Natural killer cell (primary cell): ENCODE measurements at regions not wholly inside any gene's neighbourhood (a gene's known extent, or its start where the extent isn't known, plus 50 kb on each side); places are given as distances from the start of the nearest gene placed in this dataset.

ENCODE experiments used
- ATAC-seq, 3 donors: fragments of 150-1000 bp in 2 of 3; fragments of 200-7000 bp in 1 of 3; cut with Tn5 transposase; 1 replicate in 1 of 3; 2 replicates in 2 of 3; pipeline ENCODE4 v1.10.0; 2021; ENCODE audit warnings: mild to moderate bottlenecking in 2 of 3, moderate library complexity in 2 of 3
- DNase-seq, 2 donors: peaks; one replicate each; pipeline versions ENCODE4 v3.0.0 to v3.0.0-alpha.2; 2013 to 2021; ENCODE audit warnings: mixed read lengths in 1 of 2
- H3K27ac ChIP-seq: one replicate; pipeline ENCODE4 v1.5.1; 2013; ENCODE audit warnings: mild to moderate bottlenecking, low read length
- H3K27me3 ChIP-seq: one replicate; pipeline ENCODE4 v1.6.1; 2013; ENCODE audit warnings: low read length; ENCODE audit not compliant: control insufficient read depth, insufficient read depth
- H3K36me3 ChIP-seq: one replicate; pipeline ENCODE4 v1.6.1; 2013; ENCODE audit warnings: low read length; ENCODE audit not compliant: control insufficient read depth, insufficient read depth
- H3K4me1 ChIP-seq: one replicate; pipeline ENCODE4 v1.6.1; 2013; ENCODE audit warnings: low read length; ENCODE audit not compliant: control insufficient read depth, insufficient read depth
- H3K4me3 ChIP-seq: one replicate; pipeline ENCODE4 v1.5.1; 2013; ENCODE audit warnings: low read length
- H3K9me3 ChIP-seq: one replicate; pipeline ENCODE4 v1.6.1; 2013; ENCODE audit warnings: low read length; ENCODE audit not compliant: control insufficient read depth, insufficient read depth
- H3K27ac Mint-ChIP-seq, 2 donors: one replicate each; pipeline ENCODE4 v1.8.0; 2022; ENCODE audit warnings: mild to moderate bottlenecking in 2 of 2, mixed read lengths in 2 of 2, moderate library complexity in 1 of 2
- H3K27me3 Mint-ChIP-seq, 2 donors: one replicate each; pipeline ENCODE4 v1.8.0; 2022; ENCODE audit warnings: low read depth in 2 of 2, mixed read lengths in 2 of 2
- H3K36me3 Mint-ChIP-seq: one replicate; pipeline ENCODE4 v1.8.0; 2022; ENCODE audit warnings: mixed read lengths
- H3K4me1 Mint-ChIP-seq, 2 donors: one replicate each; pipeline ENCODE4 v1.8.0; 2022; ENCODE audit warnings: mixed read lengths in 2 of 2
- H3K4me3 Mint-ChIP-seq: one replicate; pipeline ENCODE4 v1.8.0; 2022; ENCODE audit warnings: mild to moderate bottlenecking, moderate library complexity, mixed read lengths
- H3K9me3 Mint-ChIP-seq, 2 donors: one replicate each; pipeline ENCODE4 v1.8.0; 2022; ENCODE audit warnings: mixed read lengths in 2 of 2
- WGBS: methylation state at CpG from one replicate; pipeline ENCODE4 v1.1.7; 2013; ENCODE audit warnings: missing lambda C conversion rate; ENCODE audit not compliant: insufficient coverage; 5-methylcytosine and 5-hydroxymethylcytosine counted together
- intact Hi-C: fragments of 100-400 bp; cut with micrococcal nuclease; formaldehyde crosslinking; loops from one replicate; pipeline ENCODE4 v1.14.2; 2022
- TF ChIP-seq, protein P1 (sequence below): fragments of 200-600 bp; IDR thresholded peaks from one replicate; pipeline ENCODE4 v1.8.0; 2022; ENCODE audit warnings: antibody characterized with exemption

DNA sequence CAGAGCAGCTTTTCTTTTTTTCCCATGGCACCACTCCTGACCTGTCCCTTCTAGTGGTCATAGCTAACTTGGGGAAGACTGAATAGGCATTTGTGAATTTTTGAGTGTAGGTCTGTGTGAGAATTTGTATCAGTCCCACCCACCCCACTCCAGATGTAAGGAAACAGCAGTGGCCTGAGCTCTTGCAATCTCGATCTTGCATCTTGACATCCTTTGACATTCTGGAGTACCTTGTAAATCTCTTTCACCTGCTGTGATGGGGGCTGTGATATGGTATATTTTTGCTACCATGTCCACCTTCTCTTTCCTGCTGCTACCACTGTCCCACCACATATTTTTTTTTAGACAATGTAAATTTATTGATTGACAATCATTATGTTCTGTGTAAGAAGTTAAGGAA is 289.3 kb downstream of the MAP2K6 start:
- Histone ChIP-seq H3K9me3 (peaks cover under 1% of the 10 kb centered on the region), H3K27me3 (no peaks in the 10 kb centered on the region), H3K4me3 (no peak overlapping the region), H3K27ac (no peak overlapping the region), H3K4me1 (no peaks in the 10 kb centered on the region), H3K36me3 (no peaks in the 10 kb centered on the region)
- intact Hi-C loops, result no loop called here
- Mint-ChIP-seq H3K27ac (no peak overlapping the region), H3K27me3 (no peaks in the 10 kb centered on the region), H3K36me3 (no peaks in the 10 kb centered on the region), H3K4me3 (no peak overlapping the region), H3K9me3 (peaks cover 3 to 9% of the 10 kb centered on the region in 2 donors), H3K4me1 (no peaks in the 10 kb centered on the region)
- ATAC-seq (no peak), DNase-seq (no peak)
- TF ChIP-seq, protein P1, sequence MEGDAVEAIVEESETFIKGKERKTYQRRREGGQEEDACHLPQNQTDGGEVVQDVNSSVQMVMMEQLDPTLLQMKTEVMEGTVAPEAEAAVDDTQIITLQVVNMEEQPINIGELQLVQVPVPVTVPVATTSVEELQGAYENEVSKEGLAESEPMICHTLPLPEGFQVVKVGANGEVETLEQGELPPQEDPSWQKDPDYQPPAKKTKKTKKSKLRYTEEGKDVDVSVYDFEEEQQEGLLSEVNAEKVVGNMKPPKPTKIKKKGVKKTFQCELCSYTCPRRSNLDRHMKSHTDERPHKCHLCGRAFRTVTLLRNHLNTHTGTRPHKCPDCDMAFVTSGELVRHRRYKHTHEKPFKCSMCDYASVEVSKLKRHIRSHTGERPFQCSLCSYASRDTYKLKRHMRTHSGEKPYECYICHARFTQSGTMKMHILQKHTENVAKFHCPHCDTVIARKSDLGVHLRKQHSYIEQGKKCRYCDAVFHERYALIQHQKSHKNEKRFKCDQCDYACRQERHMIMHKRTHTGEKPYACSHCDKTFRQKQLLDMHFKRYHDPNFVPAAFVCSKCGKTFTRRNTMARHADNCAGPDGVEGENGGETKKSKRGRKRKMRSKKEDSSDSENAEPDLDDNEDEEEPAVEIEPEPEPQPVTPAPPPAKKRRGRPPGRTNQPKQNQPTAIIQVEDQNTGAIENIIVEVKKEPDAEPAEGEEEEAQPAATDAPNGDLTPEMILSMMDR, result no peak
- 33% methylated on average over 1 of the region's 1 CpG for WGBS

DNA sequence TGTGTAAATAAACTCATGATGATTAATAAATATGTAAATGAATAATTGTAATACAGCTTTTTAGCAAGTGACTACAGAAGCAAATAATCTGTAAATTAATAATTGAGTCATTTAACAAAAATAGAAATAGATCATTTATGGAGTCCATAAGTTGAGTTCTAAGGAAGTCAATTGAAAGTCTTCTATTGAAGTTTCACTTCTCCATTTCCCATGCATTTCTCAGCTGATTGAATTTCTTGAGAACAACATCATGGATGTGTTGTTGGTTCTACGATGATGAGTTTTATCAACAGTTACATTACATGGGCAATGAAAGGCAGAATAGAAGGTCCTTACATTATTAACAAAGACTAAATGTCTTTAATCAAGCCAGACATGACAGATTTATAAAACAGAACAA is 290.4 kb downstream of the MAP2K6 start:
- Mint-ChIP-seq H3K27me3 (no peaks in the 10 kb centered on the region), H3K4me3 (no peak overlapping the region), H3K36me3 (no peaks in the 10 kb centered on the region), H3K27ac (no peak overlapping the region), H3K9me3 (peaks cover 2% of the 10 kb centered on the region in 2 donors), H3K4me1 (no peaks in the 10 kb centered on the region)
- no peak overlapping the region for H3K27ac ChIP-seq
- TF ChIP-seq, protein P1, result no peak
- no peak overlapping the region for H3K4me3 ChIP-seq
- DNase-seq (no peak), ATAC-seq (no peak)
- H3K27me3 ChIP-seq, result no peaks in the 10 kb centered on the region
- H3K4me1 ChIP-seq, result no peaks in the 10 kb centered on the region
- no CpG with 5 or more reads among the region's 1 CpG for WGBS
- H3K36me3 ChIP-seq, result no peaks in the 10 kb centered on the region
- intact Hi-C loops, result no loop called here
- H3K9me3 ChIP-seq, result no peaks in the 10 kb centered on the region

- Histone ChIP-seq H3K27me3 (no peaks in the 10 kb centered on the region), H3K9me3 (no peaks in the 10 kb centered on the region), H3K4me3 (no peak overlapping the region), H3K27ac (no peak overlapping the region), H3K4me1 (no peaks in the 10 kb centered on the region), H3K36me3 (no peaks in the 10 kb centered on the region)
- TF ChIP-seq, protein P1, result no peak
- Mint-ChIP-seq H3K27me3 (no peaks in the 10 kb centered on the region), H3K9me3 (peaks cover 2% of the 10 kb centered on the region in 2 donors), H3K4me3 (no peak overlapping the region), H3K36me3 (no peaks in the 10 kb centered on the region), H3K4me1 (no peaks in the 10 kb centered on the region), H3K27ac (no peak overlapping the region)
- intact Hi-C loops, result no loop called here
- 71% methylated on average over 2 of the region's 2 CpGs for WGBS
- no peak for DNase-seq
- no peak for ATAC-seq
These were observed 291.6 kb downstream of the MAP2K6 start for GRCh38 chr17:69706127-69706526.

DNA sequence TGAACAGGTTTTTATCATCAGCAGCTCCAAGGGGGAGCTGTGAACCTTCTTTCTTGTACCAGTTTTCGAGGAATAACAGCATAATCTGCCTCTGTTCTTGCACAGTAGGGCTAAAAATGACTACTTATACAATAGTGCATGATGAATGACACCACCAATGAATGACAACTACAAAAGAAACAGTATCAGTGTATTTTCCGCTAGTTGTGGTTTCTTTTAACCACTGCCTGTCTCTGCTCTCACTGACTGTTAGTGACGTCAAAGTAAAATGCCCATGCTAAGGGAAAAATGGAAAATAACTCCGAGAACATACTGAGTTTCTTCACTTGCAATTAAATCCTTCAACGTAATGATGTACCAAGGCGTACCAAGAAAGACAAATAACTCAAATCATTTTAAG is 294.9 kb downstream of the MAP2K6 start:
- H3K9me3 ChIP-seq, result no peaks in the 10 kb centered on the region
- H3K36me3 ChIP-seq, result no peaks in the 10 kb centered on the region
- H3K4me1 ChIP-seq, result no peaks in the 10 kb centered on the region
- TF ChIP-seq, protein P1, result no peak
- H3K4me3 ChIP-seq, result no peak overlapping the region
- no peak overlapping the region for H3K27ac Mint-ChIP-seq
- H3K27me3 Mint-ChIP-seq, result no peaks in the 10 kb centered on the region
- no peak overlapping the region for H3K4me3 Mint-ChIP-seq
- 28% methylated on average over 4 of the region's 6 CpGs for WGBS
- ATAC-seq, result no peak
- H3K9me3 Mint-ChIP-seq, result peaks cover under 1% of the 10 kb centered on the region in 2 donors
- H3K27ac ChIP-seq, result no peak overlapping the region
- no peaks in the 10 kb centered on the region for H3K4me1 Mint-ChIP-seq
- no peak for DNase-seq
- H3K36me3 Mint-ChIP-seq, result no peaks in the 10 kb centered on the region
- intact Hi-C loops, result no loop called here
- H3K27me3 ChIP-seq, result no peaks in the 10 kb centered on the region
